ENCODE measurements at regions not wholly inside any gene's neighbourhood (a gene's known extent, or its start where the extent isn't known, plus 50 kb on each side); places are given as distances from the start of the nearest gene placed in this dataset.

DNA sequence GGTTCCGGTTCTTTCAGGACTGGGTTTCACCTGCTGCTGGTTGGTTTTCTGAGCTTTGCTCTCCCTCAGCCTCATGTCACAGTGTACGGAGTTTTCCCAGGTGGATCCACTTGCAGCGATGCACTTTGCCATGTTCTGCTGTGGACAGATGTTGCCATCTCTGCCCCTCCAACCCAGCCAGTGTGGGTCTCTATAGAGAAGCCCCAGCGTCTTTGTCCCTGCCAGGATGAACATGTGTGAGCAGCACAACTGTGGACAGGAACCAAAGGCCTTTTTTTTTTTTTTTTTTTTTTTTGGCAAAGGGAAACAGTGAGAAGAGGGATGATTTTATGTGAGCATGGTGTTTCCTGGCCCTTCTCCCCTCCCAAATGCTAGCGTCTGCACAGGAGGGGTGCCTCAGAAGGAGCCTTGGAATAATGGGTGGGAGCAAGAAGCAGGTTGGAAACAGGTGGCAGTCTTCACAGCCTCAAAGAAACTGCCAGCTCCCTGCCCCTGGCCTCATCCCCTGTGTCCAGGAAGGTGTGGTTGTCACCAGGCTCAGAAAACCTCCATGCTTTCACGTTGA is 106.5 kb downstream of the RPS24 start:
- Histone ChIP-seq H2AFZ (ENCODE audit: insufficient read depth, low read depth, low read length, poor library complexity, severe bottlenecking) (no peak overlapping the region), H3K79me2 (ENCODE audit: control insufficient read depth, insufficient read depth, low read length) (no peaks in the 10 kb centered on the region), H3K36me3 (replicated peaks in 1 of 2; ENCODE audit: control extremely low read depth in 1 of 2, control insufficient read depth in 1 of 2, extremely low read depth in 1 of 2, insufficient read depth in 2 of 2, low read length in 1 of 2) (no peaks in the 10 kb centered on the region), H3K27ac (ENCODE audit: low read length in 2 of 2) (no peak overlapping the region), H3K9me3 (ENCODE audit: control extremely low read depth in 1 of 3, control insufficient read depth in 2 of 3, insufficient read depth in 1 of 3, low read length in 2 of 3) (peaks cover 0 to 7% (median 0%) of the 10 kb centered on the region in 3 donors), H4K20me1 (ENCODE audit: control insufficient read depth, insufficient read depth, low read length, poor library complexity, severe bottlenecking) (no peaks in the 10 kb centered on the region), H3K4me3 (ENCODE audit: control extremely low read depth in 1 of 5, extremely low read depth in 1 of 5, insufficient read depth in 1 of 5, low read depth in 2 of 5, low read length in 4 of 5) (no peak overlapping the region), H3K27me3 (replicated peaks in 1 of 4; ENCODE audit: control extremely low read depth in 1 of 4, control insufficient read depth in 3 of 4, insufficient read depth in 4 of 4, low read length in 3 of 4) (no peaks in the 10 kb centered on the region), H3K4me2 (replicated peaks; ENCODE audit: low read depth, low read length, poor library complexity, severe bottlenecking) (no peak overlapping the region), H3K9ac (ENCODE audit: low read length) (no peak overlapping the region), H3K4me1 (ENCODE audit: control insufficient read depth in 2 of 2, insufficient read depth in 2 of 2, low read length in 2 of 2) (no peaks in the 10 kb centered on the region)
- intact Hi-C loops (cut with micrococcal nuclease) = no loop called here
- POLR2A ChIA-PET = no interaction called here
- 78% methylated on average over 4 of the region's 6 CpGs for WGBS (ENCODE audit: insufficient coverage)
- Mint-ChIP-seq H3K4me3 (no peak overlapping the region), H3K9me3 (ENCODE audit: insufficient read depth) (peaks cover 3% of the 10 kb centered on the region), H3K27ac (no peak overlapping the region), H3K4me1 (no peaks in the 10 kb centered on the region), H3K27me3 (peaks cover 40% of the 10 kb centered on the region)
- no peak for ATAC-seq (ENCODE audit: low read depth)
- TF ChIP-seq, protein P1, sequence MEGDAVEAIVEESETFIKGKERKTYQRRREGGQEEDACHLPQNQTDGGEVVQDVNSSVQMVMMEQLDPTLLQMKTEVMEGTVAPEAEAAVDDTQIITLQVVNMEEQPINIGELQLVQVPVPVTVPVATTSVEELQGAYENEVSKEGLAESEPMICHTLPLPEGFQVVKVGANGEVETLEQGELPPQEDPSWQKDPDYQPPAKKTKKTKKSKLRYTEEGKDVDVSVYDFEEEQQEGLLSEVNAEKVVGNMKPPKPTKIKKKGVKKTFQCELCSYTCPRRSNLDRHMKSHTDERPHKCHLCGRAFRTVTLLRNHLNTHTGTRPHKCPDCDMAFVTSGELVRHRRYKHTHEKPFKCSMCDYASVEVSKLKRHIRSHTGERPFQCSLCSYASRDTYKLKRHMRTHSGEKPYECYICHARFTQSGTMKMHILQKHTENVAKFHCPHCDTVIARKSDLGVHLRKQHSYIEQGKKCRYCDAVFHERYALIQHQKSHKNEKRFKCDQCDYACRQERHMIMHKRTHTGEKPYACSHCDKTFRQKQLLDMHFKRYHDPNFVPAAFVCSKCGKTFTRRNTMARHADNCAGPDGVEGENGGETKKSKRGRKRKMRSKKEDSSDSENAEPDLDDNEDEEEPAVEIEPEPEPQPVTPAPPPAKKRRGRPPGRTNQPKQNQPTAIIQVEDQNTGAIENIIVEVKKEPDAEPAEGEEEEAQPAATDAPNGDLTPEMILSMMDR (IDR thresholded peaks at IDR 0.05) = no peak
- TF ChIP-seq EZH2 (IDR thresholded peaks at IDR 0.05; ENCODE audit: borderline replicate concordance, insufficient read depth, low read depth, low read length, poor library complexity, severe bottlenecking) = no peak
- DNase-seq = no peak
- CTCF ChIA-PET = interaction anchor here (0.7 kb wide), 1 partner anchor 27 kb away, joined by 3 read pairs; no protein-coding TSS in a partner anchor

DNA sequence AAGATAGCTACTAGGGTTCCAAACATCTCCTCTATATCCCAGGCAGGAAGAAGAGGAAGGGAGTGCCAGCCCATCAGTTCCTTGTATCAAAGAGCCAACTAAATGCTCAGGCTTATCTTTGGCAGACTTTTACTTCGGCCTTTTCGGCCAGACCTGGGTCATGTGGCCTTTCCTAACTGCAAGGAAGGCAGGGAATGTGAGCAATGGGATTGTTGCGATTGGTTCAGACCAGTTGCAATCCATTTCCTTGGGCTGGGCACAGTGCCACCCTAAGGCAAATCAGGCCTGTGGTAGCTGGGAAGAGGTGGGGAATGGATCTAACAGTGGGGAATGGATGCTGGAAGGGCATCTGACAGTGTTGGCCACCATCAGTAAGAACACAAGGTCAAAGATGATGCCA is 109.9 kb downstream of the RPS24 start:
- Histone ChIP-seq H4K20me1 (ENCODE audit: control insufficient read depth, insufficient read depth, low read length, poor library complexity, severe bottlenecking) (no peaks in the 10 kb centered on the region), H2AFZ (ENCODE audit: insufficient read depth, low read depth, low read length, poor library complexity, severe bottlenecking) (no peak overlapping the region), H3K27me3 (replicated peaks in 1 of 4; ENCODE audit: control extremely low read depth in 1 of 4, control insufficient read depth in 3 of 4, insufficient read depth in 4 of 4, low read length in 3 of 4) (no peaks in the 10 kb centered on the region), H3K9ac (ENCODE audit: low read length) (no peak overlapping the region), H3K36me3 (replicated peaks in 1 of 2; ENCODE audit: control extremely low read depth in 1 of 2, control insufficient read depth in 1 of 2, extremely low read depth in 1 of 2, insufficient read depth in 2 of 2, low read length in 1 of 2) (no peaks in the 10 kb centered on the region), H3K27ac (ENCODE audit: low read length in 2 of 2) (no peak overlapping the region), H3K4me3 (ENCODE audit: control extremely low read depth in 1 of 5, extremely low read depth in 1 of 5, insufficient read depth in 1 of 5, low read depth in 2 of 5, low read length in 4 of 5) (no peak overlapping the region), H3K4me1 (ENCODE audit: control insufficient read depth in 2 of 2, insufficient read depth in 2 of 2, low read length in 2 of 2) (no peaks in the 10 kb centered on the region), H3K4me2 (replicated peaks; ENCODE audit: low read depth, low read length, poor library complexity, severe bottlenecking) (no peak overlapping the region), H3K79me2 (ENCODE audit: control insufficient read depth, insufficient read depth, low read length) (no peaks in the 10 kb centered on the region), H3K9me3 (ENCODE audit: control extremely low read depth in 1 of 3, control insufficient read depth in 2 of 3, insufficient read depth in 1 of 3, low read length in 2 of 3) (peaks cover 0 to 3% (median 0%) of the 10 kb centered on the region in 3 donors)
- Mint-ChIP-seq H3K27ac (no peak overlapping the region), H3K4me3 (no peak overlapping the region), H3K27me3 (peaks cover 42% of the 10 kb centered on the region), H3K4me1 (no peaks in the 10 kb centered on the region), H3K9me3 (ENCODE audit: insufficient read depth) (peaks cover 3% of the 10 kb centered on the region)
- TF ChIP-seq, protein P1 (IDR thresholded peaks at IDR 0.05) = no peak
- TF ChIP-seq EZH2 (IDR thresholded peaks at IDR 0.05; ENCODE audit: borderline replicate concordance, insufficient read depth, low read depth, low read length, poor library complexity, severe bottlenecking) = no peak
- intact Hi-C loops (cut with micrococcal nuclease) = no loop called here
- CTCF ChIA-PET = no interaction called here
- ATAC-seq (ENCODE audit: low read depth) = no peak
- POLR2A ChIA-PET = no interaction called here
- no peak for DNase-seq
- WGBS (ENCODE audit: insufficient coverage) = 92% methylated on average over 3 of the region's 3 CpGs
